GM10248 (cell line): ENCODE measurements at regions not wholly inside any gene's neighbourhood (a gene's known extent, or its start where the extent isn't known, plus 50 kb on each side); places are given as distances from the start of the nearest gene placed in this dataset.
"Not testable (repeated sequence)": the region's sequence is repeated elsewhere in the genome, so short reads cannot be mapped to it uniquely, and the experiment has no call there.

Experiments used
- CTCF ChIA-PET: fragments of 300-600 bp; sonication (Branson Sonifier 250); formaldehyde crosslinking; extraction: SDS; loops from one replicate; lab custom pipeline; 2021; ENCODE audit warnings: antibody characterized with exemption; lab: Yijun Ruan, JAX
- POLR2A ChIA-PET: fragments of 350-650 bp; sonication (Branson Sonifier 250); formaldehyde crosslinking; extraction: SDS; loops from one replicate; lab custom pipeline; 2020; ENCODE audit warnings: antibody characterized with exemption; lab: Yijun Ruan, JAX
- DNase-seq: peaks from one replicate; pipeline ENCODE4 v3.0.0; 2012; ENCODE audit errors: extremely low spot score
- CTCF ChIP-seq: IDR thresholded peaks from 2 replicates; pipeline ENCODE4 v1.5.1; 2012; ENCODE audit warnings: mild to moderate bottlenecking, low read depth; ENCODE audit errors: extremely low read depth, missing control alignments, control extremely low read depth

- POLR2A ChIA-PET: no interaction called here
- CTCF ChIA-PET: interaction anchor here (1.6 to 1.9 kb wide), 2 partner anchors 10 to 61 kb away, joined by 3 to 6 read pairs; no protein-coding TSS in a partner anchor
- no peak for TF ChIP-seq CTCF
- DNase-seq: no peak
Observed at GRCh38 chr1:48068206-48068605, 71.0 kb upstream of the TRABD2B start.

GRCh38 chr1:48066936-48067335 lies 69.8 kb upstream of the TRABD2B start:
- TF ChIP-seq CTCF: no peak
- ChIA-PET CTCF (interaction anchor here (1.2 to 1.5 kb wide), 2 partner anchors 12 to 19 kb away, joined by 3 to 5 read pairs; no protein-coding TSS in a partner anchor), POLR2A (no interaction called here)
- no peak for DNase-seq

GRCh38 chr1:48064693-48065092 lies 67.5 kb upstream of the TRABD2B start:
- CTCF ChIA-PET: interaction anchor here (1.0 kb wide), 1 partner anchor 68 kb away, joined by 3 read pairs; the partner anchor contains the start of gene TRABD2B

GRCh38 chr1:48062353-48062752 lies 65.2 kb upstream of the TRABD2B start:
- no peak for TF ChIP-seq CTCF
- ChIA-PET CTCF (interaction anchor here (0.7 to 3.1 kb wide), 7 partner anchors 11 to 325 kb away, joined by 3 to 25 read pairs (median 8); partner anchors contain the start of gene TRABD2B), POLR2A (no interaction called here)
- no peak for DNase-seq

More at GRCh38 chr1:48064693-48065092, 67.5 kb upstream of the TRABD2B start:
- DNase-seq, POLR2A ChIA-PET: not testable (repeated sequence)

- CTCF ChIA-PET: interaction anchor here (1.1 to 3.1 kb wide), 7 partner anchors 8 to 63 kb away, joined by 3 to 25 read pairs (median 8); partner anchors contain the start of gene TRABD2B
- peak; percentile 47 for DNase-seq
- POLR2A ChIA-PET: no interaction called here
- TF ChIP-seq CTCF: peak; percentile 46
Observed at GRCh38 chr1:48061162-48062136, 64.3 kb upstream of the TRABD2B start.

- CTCF ChIA-PET: interaction anchor here (1.9 kb wide), 1 partner anchor 9 kb away, joined by 6 read pairs; no protein-coding TSS in a partner anchor
Observed at GRCh38 chr1:48059289-48059688, 62.1 kb upstream of the TRABD2B start.

More at GRCh38 chr1:48059289-48059688, 62.1 kb upstream of the TRABD2B start:
- no peak for TF ChIP-seq CTCF
- POLR2A ChIA-PET: no interaction called here
- no peak for DNase-seq
